ENCODE measurements at regions not wholly inside any gene's neighbourhood (a gene's known extent, or its start where the extent isn't known, plus 50 kb on each side); places are given as distances from the start of the nearest gene placed in this dataset.

DNA sequence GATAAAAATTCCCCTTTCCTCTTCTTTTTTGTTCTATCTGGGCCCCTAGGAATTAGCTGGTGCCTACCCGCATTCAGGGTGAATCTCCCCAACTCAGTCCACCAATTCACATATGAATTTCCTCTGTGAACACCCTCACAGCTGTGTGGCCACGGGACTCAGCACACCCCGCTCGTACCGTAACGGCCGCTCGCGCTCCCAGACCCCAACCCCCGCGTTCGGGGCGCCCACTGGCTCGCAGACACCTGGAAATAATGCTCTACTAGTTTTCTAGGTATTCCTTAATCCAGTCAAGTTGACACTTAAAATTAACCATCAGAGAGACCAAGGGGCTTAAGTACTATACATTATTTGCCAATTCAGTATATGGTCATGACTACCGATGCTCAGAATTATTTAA is 1702.1 kb upstream of the PCDH20 start:
- WGBS: 96% methylated on average over 15 of the region's 15 CpGs
- Histone ChIP-seq H3K4me3 (ENCODE audit: low read depth in 1 of 3, low read length in 3 of 3) (no peak overlapping the region), H3K9ac (ENCODE audit: low read depth in 1 of 2, low read length in 2 of 2) (no peak overlapping the region), H3K36me3 (ENCODE audit: control insufficient read depth in 4 of 4, insufficient read depth in 3 of 4, low read depth in 1 of 4, low read length in 3 of 4) (no peaks in the 10 kb centered on the region), H3K9me3 (ENCODE audit: control insufficient read depth in 4 of 4, low read length in 3 of 4) (no peaks in the 10 kb centered on the region), H3K4me1 (ENCODE audit: control insufficient read depth in 4 of 4, insufficient read depth in 4 of 4, low read length in 3 of 4) (no peaks in the 10 kb centered on the region), H3K27ac (ENCODE audit: low read depth in 1 of 2, low read length in 2 of 2) (no peak overlapping the region), H3K27me3 (ENCODE audit: control insufficient read depth in 4 of 4, insufficient read depth in 4 of 4, low read length in 3 of 4) (no peaks in the 10 kb centered on the region)
- DNase-seq (ENCODE audit: low spot score): no peak
- no peak for TF ChIP-seq EGR1 (IDR thresholded peaks at IDR 0.05; ENCODE audit: low read depth in 2 of 2)
- no peak for TF ChIP-seq GABPA (IDR thresholded peaks at IDR 0.05 in 1 of 2, conservative IDR thresholded peaks at IDR 0.05 in 1 of 2)
- no peak for TF ChIP-seq RXRA (IDR thresholded peaks at IDR 0.05)
- no peak for TF ChIP-seq JUND (IDR thresholded peaks at IDR 0.05)
- no peak for TF ChIP-seq TAF1 (conservative IDR thresholded peaks at IDR 0.05)
- TF ChIP-seq MAX (IDR thresholded peaks at IDR 0.05): no peak
- TF ChIP-seq, protein P1, sequence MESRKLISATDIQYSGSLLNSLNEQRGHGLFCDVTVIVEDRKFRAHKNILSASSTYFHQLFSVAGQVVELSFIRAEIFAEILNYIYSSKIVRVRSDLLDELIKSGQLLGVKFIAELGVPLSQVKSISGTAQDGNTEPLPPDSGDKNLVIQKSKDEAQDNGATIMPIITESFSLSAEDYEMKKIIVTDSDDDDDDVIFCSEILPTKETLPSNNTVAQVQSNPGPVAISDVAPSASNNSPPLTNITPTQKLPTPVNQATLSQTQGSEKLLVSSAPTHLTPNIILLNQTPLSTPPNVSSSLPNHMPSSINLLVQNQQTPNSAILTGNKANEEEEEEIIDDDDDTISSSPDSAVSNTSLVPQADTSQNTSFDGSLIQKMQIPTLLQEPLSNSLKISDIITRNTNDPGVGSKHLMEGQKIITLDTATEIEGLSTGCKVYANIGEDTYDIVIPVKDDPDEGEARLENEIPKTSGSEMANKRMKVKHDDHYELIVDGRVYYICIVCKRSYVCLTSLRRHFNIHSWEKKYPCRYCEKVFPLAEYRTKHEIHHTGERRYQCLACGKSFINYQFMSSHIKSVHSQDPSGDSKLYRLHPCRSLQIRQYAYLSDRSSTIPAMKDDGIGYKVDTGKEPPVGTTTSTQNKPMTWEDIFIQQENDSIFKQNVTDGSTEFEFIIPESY (IDR thresholded peaks at IDR 0.05): no peak
- TF ChIP-seq HNF4A (conservative IDR thresholded peaks at IDR 0.05): no peak
- no peak for TF ChIP-seq YY1 (IDR thresholded peaks at IDR 0.05)
- TF ChIP-seq REST (IDR thresholded peaks at IDR 0.05): no peak
- TF ChIP-seq RAD21 (IDR thresholded peaks at IDR 0.05): no peak
- no peak for TF ChIP-seq HNF4G (IDR thresholded peaks at IDR 0.05)
- TF ChIP-seq, protein P2, sequence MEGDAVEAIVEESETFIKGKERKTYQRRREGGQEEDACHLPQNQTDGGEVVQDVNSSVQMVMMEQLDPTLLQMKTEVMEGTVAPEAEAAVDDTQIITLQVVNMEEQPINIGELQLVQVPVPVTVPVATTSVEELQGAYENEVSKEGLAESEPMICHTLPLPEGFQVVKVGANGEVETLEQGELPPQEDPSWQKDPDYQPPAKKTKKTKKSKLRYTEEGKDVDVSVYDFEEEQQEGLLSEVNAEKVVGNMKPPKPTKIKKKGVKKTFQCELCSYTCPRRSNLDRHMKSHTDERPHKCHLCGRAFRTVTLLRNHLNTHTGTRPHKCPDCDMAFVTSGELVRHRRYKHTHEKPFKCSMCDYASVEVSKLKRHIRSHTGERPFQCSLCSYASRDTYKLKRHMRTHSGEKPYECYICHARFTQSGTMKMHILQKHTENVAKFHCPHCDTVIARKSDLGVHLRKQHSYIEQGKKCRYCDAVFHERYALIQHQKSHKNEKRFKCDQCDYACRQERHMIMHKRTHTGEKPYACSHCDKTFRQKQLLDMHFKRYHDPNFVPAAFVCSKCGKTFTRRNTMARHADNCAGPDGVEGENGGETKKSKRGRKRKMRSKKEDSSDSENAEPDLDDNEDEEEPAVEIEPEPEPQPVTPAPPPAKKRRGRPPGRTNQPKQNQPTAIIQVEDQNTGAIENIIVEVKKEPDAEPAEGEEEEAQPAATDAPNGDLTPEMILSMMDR (IDR thresholded peaks at IDR 0.05; ENCODE audit: low read depth, low read length, missing input control): no peak

DNA sequence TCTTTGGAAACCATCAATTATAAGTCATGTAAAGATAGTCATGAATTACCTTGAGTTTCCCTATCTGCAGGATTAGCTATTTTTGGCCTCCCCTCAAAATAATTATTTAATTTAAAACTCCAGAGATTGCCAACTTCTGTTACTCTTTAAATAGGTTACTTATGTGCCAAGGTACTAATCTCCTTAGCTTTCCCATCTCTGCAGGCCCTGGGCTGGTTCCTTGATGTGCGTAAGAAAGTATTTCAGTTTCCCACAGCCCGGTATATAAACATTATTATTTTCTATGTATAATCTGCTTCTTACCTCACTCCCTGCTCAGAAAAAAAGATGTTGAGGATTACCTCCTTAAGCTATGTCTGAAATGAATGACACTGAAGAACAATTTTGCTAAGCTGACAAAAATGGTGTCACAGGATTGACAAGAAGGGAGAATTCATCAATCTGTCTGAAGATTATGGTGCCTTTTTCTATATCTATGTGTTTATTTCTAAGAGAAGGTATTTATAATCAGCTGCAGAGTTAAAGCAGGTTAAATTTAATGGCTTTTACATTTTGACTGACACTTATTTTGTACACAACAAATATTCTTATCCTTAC is 1697.2 kb upstream of the PCDH20 start:
- no peak for DNase-seq (ENCODE audit: low spot score)
- H3K27me3 ChIP-seq (ENCODE audit: control insufficient read depth in 4 of 4, insufficient read depth in 4 of 4, low read length in 3 of 4): no peaks in the 10 kb centered on the region
- H3K9ac ChIP-seq (ENCODE audit: low read depth in 1 of 2, low read length in 2 of 2): no peak overlapping the region
- H3K36me3 ChIP-seq (ENCODE audit: control insufficient read depth in 4 of 4, insufficient read depth in 3 of 4, low read depth in 1 of 4, low read length in 3 of 4): no peaks in the 10 kb centered on the region
- WGBS: 95% methylated on average over 2 of the region's 2 CpGs
- no peaks in the 10 kb centered on the region for H3K4me1 ChIP-seq (ENCODE audit: control insufficient read depth in 4 of 4, insufficient read depth in 4 of 4, low read length in 3 of 4)
- TF ChIP-seq FOXA1 (IDR thresholded peaks at IDR 0.05): no peak
- TF ChIP-seq MAX (IDR thresholded peaks at IDR 0.05): no peak
- TF ChIP-seq RXRA (IDR thresholded peaks at IDR 0.05): no peak
- TF ChIP-seq HNF4G (IDR thresholded peaks at IDR 0.05): no peak
- TF ChIP-seq, protein P1 (IDR thresholded peaks at IDR 0.05): no peak
- no peak for TF ChIP-seq TAF1 (conservative IDR thresholded peaks at IDR 0.05)
- no peaks in the 10 kb centered on the region for H3K9me3 ChIP-seq (ENCODE audit: control insufficient read depth in 4 of 4, low read length in 3 of 4)
- no peak overlapping the region for H3K4me3 ChIP-seq (ENCODE audit: low read depth in 1 of 3, low read length in 3 of 3)
- H3K27ac ChIP-seq (ENCODE audit: low read depth in 1 of 2, low read length in 2 of 2): no peak overlapping the region

Measured in liver (tissue), 8 donors.